HG02973 (cell line): ENCODE measurements at regions not wholly inside any gene's neighbourhood (a gene's known extent, or its start where the extent isn't known, plus 50 kb on each side); places are given as distances from the start of the nearest gene placed in this dataset.

Experiments used
- ATAC-seq: cut with Tn5 transposase; IDR thresholded peaks from one replicate; pipeline ENCODE4 v1.9.1; 2021; ENCODE audit warnings: moderate library complexity; ENCODE audit not compliant: unreplicated experiment

- no peak for ATAC-seq
These were observed 733.0 kb upstream of the DPPA4 start for GRCh38 chr3:110070161-110070916.

GRCh38 chr3:110074095-110074494, 736.7 kb upstream of the DPPA4 start:
- no peak for ATAC-seq

GRCh38 chr3:110077093-110077492, 739.7 kb upstream of the DPPA4 start:
- ATAC-seq: no peak

GRCh38 chr3:110093411-110093810, 756.1 kb upstream of the DPPA4 start:
- ATAC-seq: no peak

GRCh38 chr3:110093812-110094401, 756.6 kb upstream of the DPPA4 start:
- no peak for ATAC-seq

- ATAC-seq: no peak
These were observed 762.4 kb upstream of the DPPA4 start for GRCh38 chr3:110099711-110100110.

GRCh38 chr3:110101361-110101760, 764.0 kb upstream of the DPPA4 start:
- ATAC-seq: no peak

GRCh38 chr3:110106805-110107204, 769.5 kb upstream of the DPPA4 start:
- no peak for ATAC-seq

GRCh38 chr3:110123946-110124345, 786.6 kb upstream of the DPPA4 start:
- ATAC-seq: no peak

GRCh38 chr3:110126065-110126464, 788.7 kb upstream of the DPPA4 start:
- ATAC-seq: no peak

- ATAC-seq: no peak
These were observed 796.6 kb upstream of the DPPA4 start for GRCh38 chr3:110133971-110134370.

- ATAC-seq: no peak
These were observed 801.7 kb upstream of the DPPA4 start for GRCh38 chr3:110139048-110139447.

- no peak for ATAC-seq
These were observed 802.5 kb upstream of the DPPA4 start for GRCh38 chr3:110139821-110140220.

- no peak for ATAC-seq
These were observed 812.4 kb upstream of the DPPA4 start for GRCh38 chr3:110149763-110150162.

- ATAC-seq: no peak
These were observed 819.9 kb upstream of the DPPA4 start for GRCh38 chr3:110157221-110157620.

- no peak for ATAC-seq
These were observed 827.5 kb upstream of the DPPA4 start for GRCh38 chr3:110164632-110165369.

GRCh38 chr3:110165370-110165743, 828.0 kb upstream of the DPPA4 start:
- no peak for ATAC-seq

GRCh38 chr3:110165753-110166152, 828.4 kb upstream of the DPPA4 start:
- no peak for ATAC-seq

GRCh38 chr3:110166791-110167190, 829.4 kb upstream of the DPPA4 start:
- no peak for ATAC-seq

GRCh38 chr3:110174908-110175307, 837.6 kb upstream of the DPPA4 start:
- no peak for ATAC-seq

GRCh38 chr3:110178965-110179364, 841.6 kb upstream of the DPPA4 start:
- no peak for ATAC-seq

GRCh38 chr3:110180733-110181132, 843.4 kb upstream of the DPPA4 start:
- ATAC-seq: no peak
